Liver (tissue), 8 donors: ENCODE measurements at regions not wholly inside any gene's neighbourhood (a gene's known extent, or its start where the extent isn't known, plus 50 kb on each side); places are given as distances from the start of the nearest gene placed in this dataset.

Experiments used
- DNase-seq: peaks from one replicate; pipeline ENCODE4 v3.0.0-alpha.2; 2017; ENCODE audit warnings: low spot score
- H3K27ac ChIP-seq, 2 donors: one replicate each; pipeline ENCODE4 v1.7.0; 2013; ENCODE audit warnings: inconsistent platforms in 2 of 2, low read length in 2 of 2, control low read depth in 1 of 2, low read depth in 1 of 2, mild to moderate bottlenecking in 1 of 2
- H3K27me3 ChIP-seq, 4 donors: one replicate each; pipeline versions ENCODE4 v1.6.1 to v1.7.0; 2013; ENCODE audit warnings: low read length in 3 of 4, inconsistent platforms in 1 of 4, mild to moderate bottlenecking in 1 of 4, moderate library complexity in 1 of 4; ENCODE audit not compliant: control insufficient read depth in 4 of 4, insufficient read depth in 4 of 4
- H3K36me3 ChIP-seq, 4 donors: one replicate each; pipeline versions ENCODE4 v1.6.1 to v1.7.0; 2013; ENCODE audit warnings: low read length in 3 of 4, mild to moderate bottlenecking in 3 of 4, low read depth in 1 of 4, moderate library complexity in 1 of 4; ENCODE audit not compliant: control insufficient read depth in 4 of 4, insufficient read depth in 3 of 4
- H3K4me1 ChIP-seq, 4 donors: one replicate each; pipeline versions ENCODE4 v1.6.1 to v1.7.0; 2013; ENCODE audit warnings: low read length in 3 of 4, mild to moderate bottlenecking in 3 of 4, moderate library complexity in 1 of 4; ENCODE audit not compliant: control insufficient read depth in 4 of 4, insufficient read depth in 4 of 4
- H3K4me3 ChIP-seq, 3 donors: one replicate each; pipeline versions ENCODE4 v1.6.1 to v1.7.0; 2013; ENCODE audit warnings: low read length in 3 of 3, control low read depth in 1 of 3, low read depth in 1 of 3, mild to moderate bottlenecking in 1 of 3
- H3K9ac ChIP-seq, 2 donors: one replicate each; pipeline ENCODE4 v1.7.0; 2013; ENCODE audit warnings: low read length in 2 of 2, mild to moderate bottlenecking in 2 of 2, moderate library complexity in 2 of 2, control low read depth in 1 of 2, low read depth in 1 of 2
- H3K9me3 ChIP-seq, 4 donors: one replicate each; pipeline versions ENCODE4 v1.6.1 to v1.7.0; 2013; ENCODE audit warnings: low read length in 3 of 4; ENCODE audit not compliant: control insufficient read depth in 4 of 4
- ATF3 ChIP-seq: IDR thresholded peaks from 2 replicates; pipeline ENCODE4 v1.6.1; 2016; ENCODE audit warnings: antibody characterized with exemption
- CTCF ChIP-seq: fragments of 150-350 bp; IDR thresholded peaks from 2 replicates; pipeline ENCODE4 v1.5.1; 2017; ENCODE audit warnings: improper control_type of control experiment, low read depth, low read length; ENCODE audit not compliant: missing input control
- EGR1 ChIP-seq, 2 donors: IDR thresholded peaks; 2 replicates each; pipeline ENCODE4 v1.6.1; 2016 to 2018; ENCODE audit warnings: antibody characterized with exemption in 2 of 2, low read depth in 2 of 2
- FOXA1 ChIP-seq: IDR thresholded peaks from 2 replicates; pipeline ENCODE4 v1.6.1; 2016; ENCODE audit warnings: antibody characterized with exemption
- FOXA2 ChIP-seq: IDR thresholded peaks from 2 replicates; pipeline ENCODE4 v1.6.1; 2016; ENCODE audit warnings: antibody characterized with exemption
- GABPA ChIP-seq, 2 donors: IDR thresholded peaks in 1 of 2; conservative IDR thresholded peaks in 1 of 2; 2 replicates each; pipeline ENCODE4 v1.6.1; 2016; ENCODE audit warnings: antibody characterized with exemption in 2 of 2, mild to moderate bottlenecking in 1 of 2, moderate library complexity in 1 of 2
- HNF4A ChIP-seq, 2 donors: conservative IDR thresholded peaks; 2 replicates each; pipeline ENCODE4 v1.6.1; 2016; ENCODE audit warnings: antibody characterized with exemption in 2 of 2, mild to moderate bottlenecking in 2 of 2
- HNF4G ChIP-seq: IDR thresholded peaks from 2 replicates; pipeline ENCODE4 v1.6.1; 2016; ENCODE audit warnings: antibody characterized with exemption
- JUND ChIP-seq, 2 donors: IDR thresholded peaks; 2 replicates each; pipeline ENCODE4 v1.6.1; 2016; ENCODE audit warnings: antibody characterized with exemption in 2 of 2
- MAX ChIP-seq: IDR thresholded peaks from 2 replicates; pipeline ENCODE4 v1.6.1; 2016; ENCODE audit warnings: antibody characterized with exemption
- NR2F2 ChIP-seq: IDR thresholded peaks from 2 replicates; pipeline ENCODE4 v1.6.1; 2016; ENCODE audit warnings: antibody characterized with exemption
- RAD21 ChIP-seq, 2 donors: IDR thresholded peaks; 2 replicates each; pipeline ENCODE4 v1.6.1; 2016; ENCODE audit warnings: antibody characterized with exemption in 2 of 2, mild to moderate bottlenecking in 2 of 2
- REST ChIP-seq: IDR thresholded peaks from 2 replicates; pipeline ENCODE4 v1.6.1; 2016; ENCODE audit warnings: antibody characterized with exemption, mild to moderate bottlenecking
- RXRA ChIP-seq, 2 donors: IDR thresholded peaks; 2 replicates each; pipeline ENCODE4 v1.6.1; 2017 to 2018; ENCODE audit warnings: antibody characterized with exemption in 2 of 2, mild to moderate bottlenecking in 1 of 2
- SP1 ChIP-seq: IDR thresholded peaks from 2 replicates; pipeline ENCODE4 v1.6.1; 2018; ENCODE audit warnings: antibody characterized with exemption, mild to moderate bottlenecking
- TAF1 ChIP-seq: conservative IDR thresholded peaks from 2 replicates; pipeline ENCODE4 v1.6.1; 2016; ENCODE audit warnings: antibody characterized with exemption, mild to moderate bottlenecking
- YY1 ChIP-seq: IDR thresholded peaks from 2 replicates; pipeline ENCODE4 v1.6.1; 2016; ENCODE audit warnings: antibody characterized with exemption, mild to moderate bottlenecking
- ZBTB33 ChIP-seq: IDR thresholded peaks from 2 replicates; pipeline ENCODE4 v1.6.1; 2016; ENCODE audit warnings: antibody characterized with exemption
- WGBS: extraction: QIAGEN DNeasy Blood & Tissue Kit; methylation state at CpG from one replicate; pipeline ENCODE4 v1.1.7; 2013; 5-methylcytosine and 5-hydroxymethylcytosine counted together
- donor health status: healthy.
- donor health status: healthy.
- donor health status: healthy.
- donor health status: healthy.
- donor health status: healthy.

GRCh38 chr1:194209920-194210319, 1023.5 kb upstream of the B3GALT2 start:
- no peaks in the 10 kb centered on the region for H3K4me1 ChIP-seq
- DNase-seq, result no peak
- H3K9ac ChIP-seq, result no peak overlapping the region
- no peaks in the 10 kb centered on the region for H3K9me3 ChIP-seq
- H3K4me3 ChIP-seq, result no peak overlapping the region
- H3K27me3 ChIP-seq, result no peaks in the 10 kb centered on the region
- TF ChIP-seq GABPA (IDR thresholded peaks at IDR 0.05 in 1 of 2, conservative IDR thresholded peaks at IDR 0.05 in 1 of 2) (no peak), ZBTB33 (no peak), RXRA (IDR thresholded peaks at IDR 0.05) (no peak), TAF1 (no peak), SP1 (no peak), HNF4A (conservative IDR thresholded peaks at IDR 0.05) (no peak), HNF4G (no peak), REST (no peak), NR2F2 (no peak), MAX (no peak), ATF3 (no peak), JUND (IDR thresholded peaks at IDR 0.05) (no peak), YY1 (no peak), FOXA2 (no peak), FOXA1 (no peak), EGR1 (IDR thresholded peaks at IDR 0.05; ENCODE audit: low read depth in 2 of 2) (no peak), CTCF (no peak), RAD21 (IDR thresholded peaks at IDR 0.05) (no peak)
- H3K36me3 ChIP-seq, result no peaks in the 10 kb centered on the region
- H3K27ac ChIP-seq, result no peak overlapping the region

GRCh38 chr1:194208674-194209073, 1022.3 kb upstream of the B3GALT2 start:
- 68% methylated on average over 1 of the region's 1 CpG for WGBS
- no peaks in the 10 kb centered on the region for H3K4me1 ChIP-seq
- H3K9ac ChIP-seq, result no peak overlapping the region
- H3K36me3 ChIP-seq, result no peaks in the 10 kb centered on the region
- no peaks in the 10 kb centered on the region for H3K27me3 ChIP-seq
- no peak for DNase-seq
- no peak overlapping the region for H3K4me3 ChIP-seq
- no peak overlapping the region for H3K27ac ChIP-seq
- no peaks in the 10 kb centered on the region for H3K9me3 ChIP-seq
- TF ChIP-seq CTCF (no peak), FOXA1 (no peak), ZBTB33 (no peak), SP1 (no peak), EGR1 (IDR thresholded peaks at IDR 0.05; ENCODE audit: low read depth in 2 of 2) (no peak), HNF4A (conservative IDR thresholded peaks at IDR 0.05) (no peak), NR2F2 (no peak), FOXA2 (no peak), YY1 (no peak)
